Endothelial cell of umbilical vein (primary cell): ENCODE measurements at regions not wholly inside any gene's neighbourhood (a gene's known extent, or its start where the extent isn't known, plus 50 kb on each side); places are given as distances from the start of the nearest gene placed in this dataset.

Experiments
- BruUV-seq: library from RNA; stranded (reverse); fragments of 400-500 nt; replicated peaks from 2 replicates; lab custom pipeline; 2021; lab: Mats Ljungman, UMichigan
- CTCF ChIA-PET: fragments of 300-600, 350-600 bp; sonication (Branson Sonifier 250); formaldehyde crosslinking; loops from one replicate; lab custom pipeline; 2021; ENCODE audit warnings: antibody characterized with exemption, inconsistent platforms; lab: Charles Lee
- POLR2A ChIA-PET: fragments of 300-600, 350-600 bp; sonication (Branson Sonifier 250); formaldehyde crosslinking; loops from one replicate; lab custom pipeline; 2021; ENCODE audit warnings: antibody characterized with exemption, inconsistent platforms; lab: Charles Lee
- DNase-seq: peaks from one replicate; pipeline ENCODE4 v3.0.0-alpha.2; 2011; ENCODE audit warnings: low read depth, low spot score
- FAIRE-seq: peaks from 2 replicates; lab custom pipeline; 2011; peaks lifted over from hg19 to GRCh38; lab: Jason Lieb, UNC
- H2AFZ ChIP-seq: 2 replicates; pipeline ENCODE4 v1.6.0; 2012; ENCODE audit warnings: low read depth, low read length, control low read depth, inconsistent platforms
- H3K27ac ChIP-seq: 2 replicates; pipeline ENCODE4 v1.5.1; 2011; ENCODE audit warnings: low read depth, mild to moderate bottlenecking, control low read depth, low read length, moderate library complexity; ENCODE audit not compliant: insufficient read depth
- H3K27me3 ChIP-seq, 2 experiments: 2 replicates each; pipeline versions ENCODE4 v1.6.0 to v1.6.1; 2011; ENCODE audit warnings: low read length in 2 of 2, mixed read lengths in 1 of 2; ENCODE audit not compliant: control insufficient read depth in 2 of 2, insufficient read depth in 2 of 2
- H3K36me3 ChIP-seq, 2 experiments: 2 replicates in 1 of 2; 3 replicates in 1 of 2; pipeline ENCODE4 v1.5.1; 2011; ENCODE audit warnings: low read length in 2 of 2, mild to moderate bottlenecking in 1 of 2, moderate library complexity in 1 of 2; ENCODE audit not compliant: control insufficient read depth in 2 of 2, insufficient read depth in 2 of 2; ENCODE audit errors: extremely low read depth in 1 of 2
- H3K4me1 ChIP-seq: 3 replicates; pipeline ENCODE4 v1.5.1; 2011; ENCODE audit warnings: mild to moderate bottlenecking, low read length; ENCODE audit not compliant: control insufficient read depth, insufficient read depth; ENCODE audit errors: extremely low read depth
- H3K4me2 ChIP-seq: 2 replicates; pipeline ENCODE4 v1.6.1; 2011; ENCODE audit warnings: low read length, control low read depth, mixed read lengths; ENCODE audit not compliant: insufficient read depth
- H3K4me3 ChIP-seq, 3 experiments: fragments of 200-600 bp in 1 of 3; sonication (generic), shearing (Covaris generic) in 1 of 3; replicated peaks in 1 of 3; 2 replicates each; pipeline ENCODE4 v1.5.1; 2011 to 2016; ENCODE audit warnings: control low read depth in 3 of 3, low read length in 3 of 3, mild to moderate bottlenecking in 2 of 3, inconsistent platforms in 1 of 3, low read depth in 1 of 3, moderate library complexity in 1 of 3; ENCODE audit not compliant: insufficient read depth in 1 of 3
- H3K79me2 ChIP-seq: 2 replicates; pipeline ENCODE4 v1.6.0; 2012; ENCODE audit warnings: low read length, inconsistent platforms; ENCODE audit not compliant: control insufficient read depth, insufficient read depth
- H3K9ac ChIP-seq: replicated peaks from 2 replicates; pipeline ENCODE3; 2011; ENCODE audit warnings: low read length, control low read depth; ENCODE audit not compliant: insufficient read depth; ENCODE audit errors: extremely low read depth
- H3K9me1 ChIP-seq: replicated peaks from 3 replicates; pipeline ENCODE4 v1.6.0; 2011; ENCODE audit warnings: mild to moderate bottlenecking, low read length; ENCODE audit not compliant: control insufficient read depth, insufficient read depth; ENCODE audit errors: extremely low read depth
- H3K9me3 ChIP-seq: replicated peaks from 2 replicates; pipeline ENCODE4 v1.5.1; 2012; ENCODE audit warnings: low read length, inconsistent platforms; ENCODE audit not compliant: control insufficient read depth, insufficient read depth
- H4K20me1 ChIP-seq: replicated peaks from 2 replicates; pipeline ENCODE3; 2011; ENCODE audit warnings: mild to moderate bottlenecking, low read length; ENCODE audit not compliant: control insufficient read depth, insufficient read depth; ENCODE audit errors: extremely low read depth
- EZH2 ChIP-seq: IDR thresholded peaks from 2 replicates; pipeline ENCODE4 v1.6.1; 2012; ENCODE audit warnings: borderline replicate concordance, low read depth, mild to moderate bottlenecking, moderate library complexity, low read length, inconsistent platforms; ENCODE audit not compliant: severe bottlenecking
- FOS ChIP-seq: IDR thresholded peaks from 2 replicates; pipeline ENCODE4 v1.6.1; 2011; ENCODE audit warnings: mild to moderate bottlenecking, low read length, moderate library complexity, borderline replicate concordance; ENCODE audit not compliant: insufficient read depth
- GATA2 ChIP-seq: IDR thresholded peaks from 2 replicates; pipeline ENCODE4 v1.7.0; 2011; ENCODE audit warnings: low read depth, mild to moderate bottlenecking, moderate library complexity, mixed read lengths, low read length; ENCODE audit not compliant: insufficient read length, insufficient read depth
- JUN ChIP-seq: IDR thresholded peaks from 2 replicates; pipeline ENCODE4 v1.6.1; 2011; ENCODE audit warnings: borderline replicate concordance, low read depth; ENCODE audit not compliant: insufficient read length, insufficient read depth
- MYC ChIP-seq: IDR thresholded peaks from one replicate; pipeline ENCODE4 v1.6.1; 2011; ENCODE audit warnings: mild to moderate bottlenecking, low read depth, low read length
- POLR2A ChIP-seq: IDR thresholded peaks from 2 replicates; pipeline ENCODE4 v1.6.1; 2012; ENCODE audit warnings: low read depth, mild to moderate bottlenecking, control low read depth, low read length
- POLR2AphosphoS5 ChIP-seq: IDR thresholded peaks from 2 replicates; pipeline ENCODE4 v1.6.1; 2012; ENCODE audit warnings: low read depth, mild to moderate bottlenecking, control low read depth, low read length, moderate library complexity; ENCODE audit not compliant: insufficient read depth
- dilution Hi-C: fragments of 300-500 bp; cut with MboI; formaldehyde crosslinking; loops from one replicate; pipeline ENCODE4 v1.15.0; 2019; ENCODE audit warnings: low sequenced_read_pairs; ENCODE audit not compliant: extremely low pct_ligation_motif_present
- intact Hi-C: fragments of 100-400 bp; cut with micrococcal nuclease; formaldehyde crosslinking; loops from one replicate; pipeline ENCODE4 v1.10.0; 2022
- TF ChIP-seq, protein P1 (sequence below), 2 donors: IDR thresholded peaks; 1 replicate in 1 of 2; 2 replicates in 1 of 2; pipeline ENCODE4 v1.5.1; 2011; ENCODE audit warnings: low read length in 2 of 2, mild to moderate bottlenecking in 2 of 2, moderate library complexity in 2 of 2, control low read depth in 1 of 2, inconsistent platforms in 1 of 2, low read depth in 1 of 2; ENCODE audit not compliant: insufficient read depth in 1 of 2; ENCODE audit errors: extremely low read depth in 1 of 2
- TF ChIP-seq, protein P2 (sequence below): IDR thresholded peaks from 2 replicates; pipeline ENCODE4 v1.6.1; 2011; ENCODE audit not compliant: insufficient read depth, insufficient read length

DNA sequence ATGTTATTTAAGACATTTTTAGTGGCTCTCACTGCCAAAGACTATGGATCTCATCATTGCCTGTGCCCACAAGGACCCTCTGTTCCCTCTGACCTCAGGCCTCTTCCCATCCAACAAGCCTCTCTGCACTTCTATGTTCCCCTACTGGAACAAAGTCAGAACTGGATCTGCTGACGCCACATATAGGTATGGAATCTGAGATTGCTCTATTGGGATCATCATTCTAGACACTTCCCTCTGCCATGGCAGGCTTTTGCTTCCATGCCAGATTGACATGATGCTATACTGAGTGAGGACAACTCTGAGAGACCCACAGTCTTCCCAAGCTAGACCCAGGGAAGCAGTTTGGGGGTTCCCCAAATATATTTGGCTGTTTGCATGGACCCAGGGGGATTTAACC is 76.0 kb upstream of the ZNF648 start:
- Histone ChIP-seq H3K9me3 (no peaks in the 10 kb centered on the region), H3K4me2 (no peak overlapping the region), H2AFZ (no peak overlapping the region), H3K9me1 (no peaks in the 10 kb centered on the region), H3K36me3 (no peaks in the 10 kb centered on the region), H3K9ac (no peak overlapping the region), H3K4me3 (no peak overlapping the region), H3K4me1 (no peaks in the 10 kb centered on the region), H3K79me2 (no peaks in the 10 kb centered on the region), H3K27me3 (no peaks in the 10 kb centered on the region), H3K27ac (no peak overlapping the region), H4K20me1 (no peaks in the 10 kb centered on the region)
- DNase-seq (no peak), FAIRE-seq (no peak)
- BruUV-seq: no TSS peak
- CTCF ChIA-PET: no interaction called here
- TF ChIP-seq POLR2AphosphoS5 (no peak), FOS (no peak), POLR2A (no peak), JUN (no peak), MYC (no peak), GATA2 (no peak), EZH2 (no peak)
- TF ChIP-seq, protein P1, sequence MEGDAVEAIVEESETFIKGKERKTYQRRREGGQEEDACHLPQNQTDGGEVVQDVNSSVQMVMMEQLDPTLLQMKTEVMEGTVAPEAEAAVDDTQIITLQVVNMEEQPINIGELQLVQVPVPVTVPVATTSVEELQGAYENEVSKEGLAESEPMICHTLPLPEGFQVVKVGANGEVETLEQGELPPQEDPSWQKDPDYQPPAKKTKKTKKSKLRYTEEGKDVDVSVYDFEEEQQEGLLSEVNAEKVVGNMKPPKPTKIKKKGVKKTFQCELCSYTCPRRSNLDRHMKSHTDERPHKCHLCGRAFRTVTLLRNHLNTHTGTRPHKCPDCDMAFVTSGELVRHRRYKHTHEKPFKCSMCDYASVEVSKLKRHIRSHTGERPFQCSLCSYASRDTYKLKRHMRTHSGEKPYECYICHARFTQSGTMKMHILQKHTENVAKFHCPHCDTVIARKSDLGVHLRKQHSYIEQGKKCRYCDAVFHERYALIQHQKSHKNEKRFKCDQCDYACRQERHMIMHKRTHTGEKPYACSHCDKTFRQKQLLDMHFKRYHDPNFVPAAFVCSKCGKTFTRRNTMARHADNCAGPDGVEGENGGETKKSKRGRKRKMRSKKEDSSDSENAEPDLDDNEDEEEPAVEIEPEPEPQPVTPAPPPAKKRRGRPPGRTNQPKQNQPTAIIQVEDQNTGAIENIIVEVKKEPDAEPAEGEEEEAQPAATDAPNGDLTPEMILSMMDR (IDR thresholded peaks at IDR 0.05; ENCODE audit: extremely low read depth in 1 of 2, insufficient read depth in 1 of 2, low read depth in 1 of 2, low read length in 2 of 2): no peak
- TF ChIP-seq, protein P2, sequence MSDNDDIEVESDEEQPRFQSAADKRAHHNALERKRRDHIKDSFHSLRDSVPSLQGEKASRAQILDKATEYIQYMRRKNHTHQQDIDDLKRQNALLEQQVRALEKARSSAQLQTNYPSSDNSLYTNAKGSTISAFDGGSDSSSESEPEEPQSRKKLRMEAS: no peak
- dilution Hi-C loops (no loop called here), intact Hi-C loops (no loop called here)
- POLR2A ChIA-PET: no interaction called here
